Activated CD4-positive, CD25-positive, alpha-beta regulatory T cell treated with anti-CD3 and anti-CD28 coated beads, Interleukin-2, amount 50 U/mL, for 24 hours (primary cell): ENCODE measurements at regions not wholly inside any gene's neighbourhood (a gene's known extent, or its start where the extent isn't known, plus 50 kb on each side); places are given as distances from the start of the nearest gene placed in this dataset.
"Not testable (repeated sequence)": the region's sequence is repeated elsewhere in the genome, so short reads cannot be mapped to it uniquely, and the experiment has no call there.

Experiments
- ATAC-seq, 2 donors: fragments of 150-1000 bp; cut with Tn5 transposase; one replicate each; pipeline ENCODE4 v1.10.0; 2021; ENCODE audit warnings: mild to moderate bottlenecking in 1 of 2, moderate library complexity in 1 of 2

GRCh38 chr10:33067481-33067880 is 109.5 kb upstream of the ITGB1 start:
- ATAC-seq, result no peak

- no peak for ATAC-seq
These were observed 108.7 kb upstream of the ITGB1 start for GRCh38 chr10:33066558-33067236.

- ATAC-seq, result no peak
These were observed 107.1 kb upstream of the ITGB1 start for GRCh38 chr10:33065111-33065510.

- ATAC-seq, result no peak
These were observed 106.7 kb upstream of the ITGB1 start for GRCh38 chr10:33064706-33065105.

GRCh38 chr10:33057620-33058019 is 99.6 kb upstream of the ITGB1 start:
- no peak for ATAC-seq

GRCh38 chr10:33056828-33057596 is 99.0 kb upstream of the ITGB1 start:
- ATAC-seq, result no peak

GRCh38 chr10:33055625-33056024 is 97.6 kb upstream of the ITGB1 start:
- ATAC-seq, result no peak

- ATAC-seq, result no peak
These were observed 95.1 kb upstream of the ITGB1 start for GRCh38 chr10:33052915-33053810.

GRCh38 chr10:33052263-33052875 is 94.3 kb upstream of the ITGB1 start:
- no peak for ATAC-seq

GRCh38 chr10:33049963-33050920 is 92.2 kb upstream of the ITGB1 start:
- not testable (repeated sequence) for ATAC-seq

- ATAC-seq, result no peak
These were observed 90.2 kb upstream of the ITGB1 start for GRCh38 chr10:33048223-33048622.

GRCh38 chr10:33047655-33048054 is 89.6 kb upstream of the ITGB1 start:
- ATAC-seq, result no peak

GRCh38 chr10:33046792-33047191 is 88.8 kb upstream of the ITGB1 start:
- ATAC-seq, result peak in 1 of 2 donors; percentile 59

- no peak for ATAC-seq
These were observed 87.4 kb upstream of the ITGB1 start for GRCh38 chr10:33045421-33045820.

- ATAC-seq, result no peak
These were observed 84.5 kb upstream of the ITGB1 start for GRCh38 chr10:33042565-33042964.

- ATAC-seq, result no peak
These were observed 83.9 kb upstream of the ITGB1 start for GRCh38 chr10:33041783-33042437.

GRCh38 chr10:33040436-33040835 is 82.4 kb upstream of the ITGB1 start:
- ATAC-seq, result no peak

- ATAC-seq, result no peak
These were observed 81.2 kb upstream of the ITGB1 start for GRCh38 chr10:33039181-33039580.

- no peak for ATAC-seq
These were observed 80.6 kb upstream of the ITGB1 start for GRCh38 chr10:33038672-33039071.

- ATAC-seq, result no peak
These were observed 79.7 kb upstream of the ITGB1 start for GRCh38 chr10:33037726-33038125.

- ATAC-seq, result no peak
These were observed 78.6 kb upstream of the ITGB1 start for GRCh38 chr10:33036670-33037069.
